GM21367 (cell line): ENCODE measurements at regions not wholly inside any gene's neighbourhood (a gene's known extent, or its start where the extent isn't known, plus 50 kb on each side); places are given as distances from the start of the nearest gene placed in this dataset.
"Not testable (repeated sequence)": the region's sequence is repeated elsewhere in the genome, so short reads cannot be mapped to it uniquely, and the experiment has no call there.

ENCODE experiments used
- ATAC-seq: cut with Tn5 transposase; IDR thresholded peaks from one replicate; pipeline ENCODE4 v1.9.1; 2021; ENCODE audit not compliant: unreplicated experiment

- no peak for ATAC-seq
These were observed 223.6 kb downstream of the GATA3 start for GRCh38 chr10:8278099-8278498.

DNA sequence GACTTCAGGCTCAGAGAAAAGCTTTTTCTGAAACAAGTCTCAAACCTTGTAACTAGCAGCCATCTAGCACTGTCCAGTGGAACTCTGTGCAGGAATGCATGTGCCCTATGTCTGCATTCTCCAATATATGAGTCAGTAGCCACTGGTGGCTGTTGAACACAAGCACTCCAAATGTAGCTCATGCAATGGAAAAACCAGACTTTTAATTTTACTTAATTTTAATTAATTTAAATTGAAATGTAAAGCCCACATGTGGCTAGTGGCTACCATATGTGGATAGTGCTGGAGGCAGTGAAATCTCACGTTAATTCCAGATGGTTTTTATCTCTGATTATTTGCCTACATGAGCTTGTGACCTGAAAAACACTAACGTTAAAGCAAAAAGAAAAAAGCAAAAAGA, 225.1 kb downstream of the GATA3 start:
- ATAC-seq, result no peak

DNA sequence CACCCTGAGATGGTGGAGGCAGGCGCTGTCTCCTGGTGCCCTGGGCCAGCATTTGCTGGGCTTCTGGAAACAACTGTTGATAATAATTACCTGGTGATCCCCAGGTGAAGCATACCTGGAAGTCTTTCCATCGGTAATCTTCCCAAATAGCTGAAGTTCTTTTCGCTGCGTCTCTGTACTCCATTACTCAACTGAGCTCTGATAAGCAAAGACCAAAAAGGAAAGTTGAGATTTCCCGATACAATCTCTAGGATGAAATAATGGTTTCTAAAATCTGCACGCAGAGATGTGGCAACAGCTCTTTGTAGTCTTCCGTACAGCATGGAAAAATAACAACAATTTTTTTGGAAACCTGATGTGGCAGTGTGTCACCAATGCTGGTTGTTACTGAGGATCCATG, 226.5 kb downstream of the GATA3 start:
- no peak for ATAC-seq

DNA sequence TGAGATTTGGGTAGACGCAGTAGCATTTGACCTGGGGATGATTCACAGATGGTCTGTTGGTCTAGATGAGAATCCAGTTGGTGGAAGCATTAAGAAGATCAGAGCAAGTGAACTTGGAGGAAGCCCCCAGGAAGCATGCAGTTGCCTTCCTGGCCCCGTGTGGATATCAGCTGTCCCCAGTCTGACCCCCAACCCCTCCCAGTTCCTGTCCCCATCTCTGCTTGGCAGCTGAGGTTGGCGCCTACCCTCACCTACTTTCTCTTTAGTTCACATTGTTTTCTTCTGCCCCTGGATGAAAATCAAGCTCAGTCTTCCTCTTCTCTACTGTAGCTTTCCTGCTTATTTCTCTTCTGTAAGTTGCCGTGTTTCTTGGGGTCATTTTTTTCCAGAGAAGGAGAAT, 227.9 kb downstream of the GATA3 start:
- no peak for ATAC-seq

DNA sequence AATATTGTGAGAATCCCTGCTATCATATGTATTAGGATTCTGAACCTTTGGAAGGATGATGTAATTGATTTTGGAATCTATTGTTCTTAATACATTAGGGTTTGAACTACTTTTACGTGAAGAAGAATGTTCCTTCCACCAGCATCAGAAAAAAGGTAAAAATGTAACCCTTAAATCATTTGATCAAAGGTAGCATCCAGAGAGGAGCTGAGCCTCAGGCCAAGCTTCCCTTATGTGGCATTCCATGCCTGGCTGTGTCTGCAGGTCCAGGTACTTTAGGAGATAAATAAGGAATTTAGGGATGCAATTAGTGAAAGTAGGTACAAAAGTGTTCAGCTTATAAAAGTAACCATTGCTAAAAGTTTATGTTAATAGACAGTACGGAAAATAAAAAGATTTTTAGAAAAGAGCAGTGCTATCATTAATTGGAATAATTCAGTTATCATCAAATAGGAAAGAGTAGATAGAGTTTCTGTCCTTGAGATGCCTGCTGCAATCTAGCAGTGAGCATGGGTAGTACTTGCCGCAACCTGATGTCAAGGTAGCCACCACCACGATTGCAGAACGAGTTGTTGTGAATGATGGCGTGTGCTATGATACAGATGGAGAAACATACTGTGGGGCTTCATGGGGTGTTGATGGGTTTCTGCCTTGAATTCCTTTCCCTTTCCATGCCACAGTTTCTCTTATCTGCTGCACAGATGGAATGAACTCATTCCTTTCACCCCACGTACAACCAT, 228.8 kb downstream of the GATA3 start:
- no peak for ATAC-seq

- no peak for ATAC-seq
These were observed 229.5 kb downstream of the GATA3 start for GRCh38 chr10:8283986-8284385.

- not testable (repeated sequence) for ATAC-seq
These were observed 231.5 kb downstream of the GATA3 start for GRCh38 chr10:8285970-8286369.

- no peak for ATAC-seq
These were observed 234.1 kb downstream of the GATA3 start for GRCh38 chr10:8288600-8288999.

DNA sequence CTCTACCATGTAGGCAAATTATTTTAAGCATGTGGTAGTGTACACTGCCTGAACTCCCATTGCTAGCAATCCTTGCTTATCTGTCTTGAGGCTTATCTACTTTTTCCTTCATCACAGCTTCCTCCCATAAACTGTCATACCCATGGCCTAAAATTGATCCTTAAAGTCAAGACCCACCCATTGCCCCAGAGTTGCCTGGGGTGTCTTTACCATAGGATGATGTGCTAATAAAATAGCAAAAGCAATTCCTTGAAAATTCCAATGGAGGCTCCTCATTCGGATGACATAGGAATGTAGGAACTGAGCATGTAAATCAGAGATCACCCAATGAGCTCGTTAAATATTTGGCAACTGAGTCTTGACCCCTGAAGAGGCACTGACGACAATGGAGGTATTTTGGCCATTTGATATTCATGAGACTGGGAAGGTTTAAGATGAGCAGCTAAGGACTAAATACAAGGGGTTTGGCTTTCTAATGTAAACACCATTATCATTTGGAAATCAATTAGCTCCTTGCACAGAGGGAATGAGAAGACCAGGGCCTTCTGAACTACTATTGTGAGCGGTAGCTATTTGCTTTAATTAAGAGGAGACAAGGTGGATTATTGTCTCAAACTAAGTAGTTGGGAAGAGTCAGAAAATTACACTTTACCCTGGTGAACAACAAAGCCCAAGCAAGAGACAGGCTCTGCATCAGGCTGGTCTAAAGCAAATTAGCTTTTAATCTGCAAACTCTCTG, 234.9 kb downstream of the GATA3 start:
- ATAC-seq, result no peak

DNA sequence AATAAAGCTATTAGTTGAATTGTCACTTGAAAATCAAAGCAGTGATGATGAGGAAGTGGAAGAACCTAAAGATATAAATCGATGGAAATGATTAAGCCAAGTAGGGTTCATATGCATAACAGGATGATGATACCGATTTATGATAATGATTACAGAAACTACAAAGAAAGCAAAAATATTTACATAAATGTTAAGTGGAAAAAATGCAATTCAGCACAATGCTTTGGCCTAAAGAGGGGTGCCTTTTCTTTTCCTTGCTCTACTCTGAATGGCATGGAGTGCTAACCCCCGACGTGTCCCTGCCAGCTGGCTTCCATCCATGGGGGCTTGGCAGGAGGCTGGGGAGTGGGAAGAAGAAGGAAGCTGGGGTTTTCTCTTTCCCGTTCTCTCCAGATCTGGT, 240.3 kb downstream of the GATA3 start:
- no peak for ATAC-seq

DNA sequence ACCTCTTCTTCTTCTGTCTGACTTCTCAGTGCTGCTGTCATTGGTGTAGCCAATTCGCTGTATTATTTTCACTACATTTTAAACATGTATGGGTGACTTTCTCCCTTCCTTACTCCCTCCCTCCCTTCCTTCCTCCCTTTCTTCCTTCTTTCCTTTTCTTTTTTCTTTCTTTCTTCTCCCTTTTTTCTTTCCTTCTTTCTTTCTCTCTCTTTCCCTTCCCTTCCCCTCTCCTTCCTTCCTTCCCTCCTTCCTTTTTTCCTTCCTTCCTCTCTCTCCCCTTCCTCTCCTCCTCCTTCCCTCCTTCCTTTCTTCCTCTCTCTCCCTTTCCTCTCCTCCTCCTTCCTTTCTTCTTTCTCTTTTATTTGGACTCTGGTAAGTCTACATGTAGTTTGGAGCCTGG, 240.8 kb downstream of the GATA3 start:
- no peak for ATAC-seq

DNA sequence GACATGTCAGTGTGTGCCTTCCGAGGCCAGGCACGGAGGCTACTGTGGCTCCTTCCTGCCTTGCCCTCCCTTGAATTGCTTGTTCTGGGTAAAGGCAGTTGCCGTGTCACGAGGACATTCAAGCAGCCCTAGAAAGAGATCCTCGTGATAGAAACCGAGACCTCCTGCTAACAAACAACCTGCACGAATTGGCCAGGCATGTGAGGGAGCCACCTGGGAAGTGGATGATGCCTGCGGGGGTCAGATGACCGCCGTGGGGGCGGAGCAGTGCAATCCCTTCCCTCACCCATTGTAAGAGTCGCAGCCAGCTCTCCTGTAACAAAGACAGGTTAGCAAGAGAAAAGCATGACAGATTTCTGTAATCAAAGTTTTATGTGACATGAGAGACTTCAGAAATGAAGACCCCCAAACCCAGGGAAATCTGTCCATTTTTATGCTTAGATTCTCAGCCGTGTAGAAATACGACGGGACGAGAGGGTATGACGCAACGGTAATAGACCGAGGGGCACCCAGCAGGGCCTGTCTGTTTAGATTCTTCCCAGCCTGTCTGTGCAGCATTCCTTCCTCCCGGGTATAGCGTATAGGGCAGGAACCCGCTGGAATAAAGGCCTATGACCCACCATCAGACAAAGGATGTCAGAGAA, 241.7 kb downstream of the GATA3 start:
- ATAC-seq, result no peak

DNA sequence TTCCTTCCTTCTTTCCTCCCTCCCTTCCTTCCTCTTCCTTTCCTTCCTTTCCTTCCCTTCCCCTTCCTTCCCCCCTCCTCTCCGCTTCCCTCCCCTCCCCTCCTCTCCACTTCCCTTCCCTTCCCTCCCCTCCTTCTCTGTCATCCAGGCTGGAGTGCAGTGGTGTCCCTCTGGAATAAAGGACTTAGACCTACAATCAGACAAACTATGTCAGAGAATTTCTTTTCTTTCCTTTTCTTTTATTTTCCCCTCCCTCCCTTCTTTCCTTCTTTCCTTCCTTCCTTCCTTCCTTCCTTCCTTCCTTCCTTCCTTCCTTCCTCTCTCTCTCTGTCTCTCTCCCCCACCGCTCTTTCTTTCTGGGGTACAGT, 242.2 kb downstream of the GATA3 start:
- ATAC-seq, result no peak

DNA sequence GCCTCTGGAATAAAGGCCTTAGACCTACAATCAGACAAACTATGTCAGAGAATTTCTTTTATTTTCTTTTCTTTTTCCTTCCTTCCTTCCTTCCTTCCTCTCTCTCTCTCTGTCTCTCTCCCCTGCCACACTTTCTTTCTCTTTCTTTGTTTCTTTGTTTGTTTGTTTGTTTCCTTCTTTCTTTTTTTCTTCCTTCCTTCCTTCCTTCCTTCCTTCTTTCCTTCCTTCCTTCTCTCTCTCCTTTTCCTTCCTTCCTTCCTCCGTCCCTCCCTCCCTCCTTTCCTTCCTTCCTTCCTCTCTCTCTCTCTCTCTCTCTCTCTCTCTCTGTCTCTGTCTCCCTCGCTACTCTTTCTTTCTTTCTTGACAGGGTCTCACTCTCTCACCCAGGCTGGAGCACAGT, 242.6 kb downstream of the GATA3 start:
- no peak for ATAC-seq

DNA sequence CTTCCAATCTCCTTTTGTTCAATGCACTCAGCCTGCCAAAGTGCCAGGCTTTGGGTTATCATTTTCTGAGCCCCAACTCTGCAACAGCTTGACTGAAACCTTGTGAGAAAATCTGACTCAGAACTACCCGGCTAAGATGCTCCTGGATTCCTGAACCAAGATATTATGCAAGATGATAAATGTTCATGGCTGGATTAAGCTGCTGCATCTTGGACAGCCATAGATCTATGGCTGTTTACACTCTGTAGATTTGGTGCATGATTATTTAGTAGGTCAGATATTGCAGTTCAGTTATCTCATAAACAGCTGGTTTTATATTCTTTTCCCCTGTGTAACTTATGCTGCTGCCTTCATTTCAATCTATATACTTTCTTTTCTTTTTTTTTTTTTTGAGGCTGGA, 243.5 kb downstream of the GATA3 start:
- ATAC-seq, result no peak

- no peak for ATAC-seq
These were observed 244.5 kb downstream of the GATA3 start for GRCh38 chr10:8298896-8299570.

GRCh38 chr10:8300925-8301324, 246.4 kb downstream of the GATA3 start:
- ATAC-seq, result no peak

DNA sequence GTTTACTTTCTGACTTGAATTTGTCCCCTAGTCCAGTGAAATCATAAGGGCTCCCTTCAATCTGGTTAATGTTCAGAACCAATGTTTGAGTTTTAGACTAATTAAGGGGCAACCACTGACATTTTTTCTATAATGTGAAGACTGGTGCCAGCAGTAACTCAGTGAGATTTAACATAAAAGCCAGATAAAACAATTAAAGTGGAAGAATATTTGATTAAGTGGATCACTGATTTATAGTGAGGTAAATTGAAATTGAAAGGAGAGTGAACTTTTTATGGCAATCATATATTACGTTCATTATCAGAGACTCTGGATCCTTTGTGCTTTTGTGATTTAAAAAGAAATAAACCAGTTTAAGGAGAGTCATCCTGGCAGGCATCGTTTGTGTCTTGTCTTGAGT, 246.8 kb downstream of the GATA3 start:
- no peak for ATAC-seq

DNA sequence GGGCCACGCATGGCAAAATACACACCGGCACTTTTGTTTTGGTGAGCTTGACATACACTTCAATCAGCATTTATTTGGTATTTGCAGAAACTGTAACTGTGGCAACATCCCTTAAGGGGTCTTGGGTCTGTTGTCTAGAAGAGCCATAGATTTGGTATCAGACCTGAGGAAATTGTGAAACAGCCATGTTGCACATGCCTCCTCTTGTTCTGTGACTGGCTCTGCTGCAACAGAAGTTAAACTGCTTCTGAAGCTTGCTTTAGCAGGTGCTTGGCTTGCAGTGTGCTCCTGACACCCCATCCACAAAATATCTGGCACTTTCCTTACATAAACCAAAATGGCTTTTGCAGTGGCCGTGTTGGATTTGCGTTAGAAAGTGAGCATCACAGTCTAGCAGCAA, 247.3 kb downstream of the GATA3 start:
- no peak for ATAC-seq

- ATAC-seq, result no peak
These were observed 248.1 kb downstream of the GATA3 start for GRCh38 chr10:8302565-8302964.

- ATAC-seq, result no peak
These were observed 250.4 kb downstream of the GATA3 start for GRCh38 chr10:8304861-8305260.
